GM19351 (cell line): ENCODE measurements at regions not wholly inside any gene's neighbourhood (a gene's known extent, or its start where the extent isn't known, plus 50 kb on each side); places are given as distances from the start of the nearest gene placed in this dataset.

Experiments
- ATAC-seq: cut with Tn5 transposase; IDR thresholded peaks from one replicate; pipeline ENCODE4 v1.9.1; 2021; ENCODE audit warnings: mild to moderate bottlenecking, moderate library complexity; ENCODE audit not compliant: unreplicated experiment

DNA sequence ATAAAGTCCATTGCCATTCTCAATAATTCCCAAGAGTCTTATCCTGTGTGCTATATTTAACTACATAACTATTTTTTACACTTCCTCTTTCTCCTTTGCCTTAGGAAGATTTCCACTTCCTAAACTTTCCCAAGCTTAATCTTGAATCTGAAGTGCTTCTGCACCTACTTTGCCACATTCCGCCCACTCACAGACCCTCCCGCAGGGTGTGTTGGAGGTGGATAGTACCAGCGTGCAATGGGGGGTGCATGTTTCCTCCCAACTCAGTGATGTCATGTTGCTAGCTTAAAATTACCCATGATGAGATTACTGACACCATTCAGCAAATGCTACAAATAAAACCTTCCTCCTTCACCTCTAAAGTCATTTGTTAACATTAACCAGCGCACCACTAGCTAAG, 460.2 kb downstream of the NR2F1-AS1 start:
- no peak for ATAC-seq

DNA sequence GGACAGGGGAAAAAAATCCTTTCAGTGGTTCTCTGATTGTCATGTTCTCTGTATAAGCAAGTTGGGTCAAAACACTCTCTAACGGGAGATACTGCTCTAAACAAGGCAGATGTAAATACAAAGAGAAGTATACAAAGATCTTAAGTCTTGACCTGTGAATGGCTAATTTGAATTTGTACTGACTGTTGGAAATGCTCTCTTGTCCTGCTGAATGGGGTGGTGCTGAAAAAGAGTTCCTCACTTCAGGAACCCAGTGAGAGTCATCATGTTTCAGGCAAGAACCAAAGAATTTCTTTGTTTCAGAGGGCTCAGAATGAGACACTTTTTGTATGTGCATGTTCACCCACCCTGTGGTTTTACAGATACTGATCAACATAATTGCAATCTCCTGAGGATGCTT, 461.0 kb downstream of the NR2F1-AS1 start:
- no peak for ATAC-seq

DNA sequence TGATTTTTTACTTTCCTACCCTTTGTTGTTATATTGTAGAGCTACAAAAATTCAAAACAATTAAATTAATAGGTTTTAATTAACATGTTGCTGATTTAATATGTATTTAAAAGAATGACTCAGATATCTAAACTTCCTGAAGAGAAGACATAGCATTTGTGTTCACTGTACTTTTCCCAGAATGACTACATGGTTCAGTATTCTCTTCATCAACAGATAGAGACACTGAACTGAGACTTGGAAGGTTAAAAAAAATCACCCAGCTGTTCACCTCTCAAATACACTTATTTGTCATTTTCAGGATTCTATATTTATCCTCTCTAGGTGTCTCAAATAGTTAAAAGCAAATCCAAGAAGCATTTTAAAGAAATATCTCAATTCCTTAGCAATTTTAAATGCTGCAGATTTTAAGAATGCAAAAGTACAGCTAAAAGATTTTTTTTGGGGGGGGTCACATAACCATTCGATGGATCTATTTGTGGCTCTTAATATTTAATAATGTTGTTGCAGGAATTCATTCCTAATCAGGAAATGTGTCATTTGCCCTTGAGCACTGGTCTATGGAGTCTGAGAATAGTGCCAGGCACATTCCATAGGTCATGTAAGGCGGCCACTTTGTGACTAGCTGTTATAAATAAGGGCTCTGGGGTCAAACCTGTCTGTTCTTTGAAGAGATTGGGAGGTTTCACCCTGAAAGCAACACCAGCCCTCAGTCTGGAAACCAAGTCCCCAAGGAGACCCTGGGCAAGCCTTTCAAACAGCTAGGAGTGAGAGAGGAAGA, 463.1 kb downstream of the NR2F1-AS1 start:
- ATAC-seq = no peak

DNA sequence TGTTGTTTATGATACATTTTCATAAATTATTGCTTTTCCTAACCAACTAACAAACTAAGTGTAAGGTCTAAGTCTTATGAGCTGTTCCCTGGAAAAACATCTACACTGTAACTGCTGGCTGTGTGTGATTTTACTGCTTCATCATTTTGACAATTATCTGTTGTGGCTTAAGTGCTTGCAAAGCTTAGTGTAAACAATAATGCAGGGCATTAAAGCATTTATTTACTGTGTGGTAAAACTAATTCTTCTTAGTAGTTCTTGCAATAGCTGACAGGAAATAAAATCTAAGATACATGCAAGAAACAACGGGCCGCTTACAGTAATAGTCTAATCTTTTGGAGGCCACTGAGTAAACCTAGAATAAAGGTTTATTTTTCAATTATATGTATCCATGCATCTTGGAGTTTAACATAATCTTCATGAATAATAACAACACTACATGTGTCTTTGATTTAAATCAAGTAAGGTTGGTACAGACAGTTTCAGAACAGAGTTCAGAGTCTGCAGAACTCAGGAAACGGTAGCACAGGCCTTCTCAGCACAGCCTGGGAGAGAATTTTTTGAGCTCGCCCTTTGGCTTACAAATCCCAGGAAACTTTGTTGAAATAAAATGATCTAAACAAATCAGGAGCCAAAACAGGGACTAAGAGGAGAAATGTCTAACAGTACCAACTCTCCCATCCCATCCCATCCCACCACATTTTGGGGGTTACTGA, 473.1 kb downstream of the NR2F1-AS1 start:
- ATAC-seq = no peak

DNA sequence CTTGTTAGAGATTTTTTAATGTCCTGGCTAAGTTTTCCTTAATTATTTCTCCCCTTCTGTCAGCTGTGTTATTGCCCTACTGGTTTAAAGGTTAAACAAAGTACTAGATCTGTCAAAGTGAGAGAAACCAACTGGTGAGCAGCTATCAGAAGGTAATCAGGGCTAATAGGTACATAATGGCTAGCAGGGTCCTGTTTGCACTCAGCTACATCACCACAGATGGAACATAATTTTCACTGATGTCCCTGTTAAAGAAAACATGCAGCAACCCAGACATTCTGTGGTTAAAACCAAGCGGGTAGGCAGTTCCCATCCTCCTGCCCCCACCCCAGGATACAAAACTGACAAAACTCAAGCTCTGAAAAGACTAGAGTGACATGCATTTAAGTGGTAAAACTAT, 473.9 kb downstream of the NR2F1-AS1 start:
- no peak for ATAC-seq

DNA sequence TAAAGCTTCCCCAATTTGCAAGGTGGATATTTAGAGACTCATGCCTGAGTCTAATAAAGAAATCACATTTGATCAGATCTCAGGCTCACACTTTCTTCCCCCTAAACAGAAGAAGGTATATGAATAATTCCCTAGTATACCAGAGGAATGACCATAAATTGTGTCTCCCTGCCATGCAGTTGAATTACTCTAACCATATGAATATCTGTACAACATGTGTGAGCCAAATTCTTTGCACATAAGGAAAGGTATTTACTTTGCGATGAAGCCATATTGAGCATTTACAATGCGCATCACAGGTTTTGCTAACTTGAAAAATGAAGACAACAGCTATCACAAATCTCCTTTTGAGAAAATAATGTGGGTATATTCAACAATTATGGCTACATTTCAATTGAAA, 479.4 kb downstream of the NR2F1-AS1 start:
- ATAC-seq = no peak

DNA sequence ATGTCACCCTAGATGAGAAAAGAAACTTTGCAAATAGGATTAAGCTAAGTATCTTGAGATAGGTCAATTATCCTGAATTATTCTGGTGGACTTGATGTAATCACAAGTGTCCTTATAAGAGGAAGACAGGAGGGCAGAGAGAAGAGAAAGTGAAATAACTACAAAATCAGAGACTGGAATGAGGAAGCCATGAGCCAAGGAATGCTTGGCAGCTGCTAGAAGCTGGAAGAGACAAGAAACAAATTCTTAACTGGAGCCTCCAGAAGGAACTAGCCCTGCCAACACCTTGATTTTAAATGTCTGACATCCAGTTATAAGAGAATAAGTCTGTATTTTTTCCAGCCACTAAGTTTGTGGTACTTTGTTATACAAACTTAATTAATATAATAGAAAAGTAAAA, 480.0 kb downstream of the NR2F1-AS1 start:
- no peak for ATAC-seq

DNA sequence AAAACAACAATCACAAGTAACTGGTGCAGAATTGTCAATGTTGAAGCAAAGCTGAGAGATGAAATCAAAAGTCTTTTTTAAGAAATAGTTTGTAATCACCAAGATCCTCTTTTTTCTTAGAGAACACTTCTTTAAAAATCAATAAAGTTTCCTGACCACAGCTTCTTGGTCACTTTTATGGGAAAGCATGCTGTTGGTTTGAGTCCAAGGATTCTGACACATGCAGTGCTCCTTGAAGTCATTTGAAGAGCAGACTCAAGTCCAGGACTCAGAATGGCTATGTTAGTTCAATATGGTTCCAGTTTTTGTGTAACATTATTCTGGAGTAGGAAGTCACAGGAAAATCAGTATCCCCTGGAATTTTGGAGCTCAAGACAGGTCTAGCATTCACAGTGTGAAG, 480.6 kb downstream of the NR2F1-AS1 start:
- ATAC-seq = no peak

DNA sequence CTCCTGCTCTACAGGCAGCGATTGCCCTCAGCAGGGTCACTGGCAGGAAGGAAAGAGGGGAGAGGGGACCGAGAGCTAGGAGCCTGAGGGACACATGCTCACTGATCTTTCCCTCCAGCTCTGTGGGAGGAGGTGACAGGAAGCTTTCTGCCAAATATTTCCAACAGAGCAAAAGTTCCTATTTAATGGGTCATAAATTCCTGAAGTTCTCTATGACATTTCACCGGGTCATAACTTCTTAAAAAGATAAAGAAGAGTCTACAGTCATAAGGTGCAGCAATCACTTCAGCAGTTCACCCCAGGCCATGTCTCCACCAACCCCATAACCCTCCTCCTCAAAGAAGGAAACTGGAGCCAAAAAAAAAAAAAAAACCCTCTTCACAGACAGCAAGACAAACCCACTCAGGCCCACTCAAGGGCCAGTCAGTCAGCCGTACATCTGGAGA, 481.1 kb downstream of the NR2F1-AS1 start:
- no peak for ATAC-seq

DNA sequence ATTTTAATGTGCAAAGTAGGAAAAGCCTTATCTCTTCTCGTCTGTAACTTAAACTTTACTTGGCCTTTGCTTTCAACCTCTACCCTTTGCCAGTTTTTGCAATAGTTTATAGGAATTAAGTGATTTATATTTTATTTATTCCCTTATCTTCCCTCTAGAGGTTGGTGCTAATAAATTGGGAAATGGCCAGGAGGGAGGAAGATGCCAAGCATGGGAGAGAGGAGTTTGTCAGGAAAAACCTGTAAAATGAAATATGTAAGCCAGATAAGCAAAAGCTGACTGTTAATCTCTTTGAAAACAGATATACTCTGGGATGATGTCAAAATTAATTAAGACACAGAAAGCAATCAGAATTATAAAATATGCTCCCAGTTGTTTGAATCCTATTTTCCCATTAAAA, 484.5 kb downstream of the NR2F1-AS1 start:
- ATAC-seq = no peak

DNA sequence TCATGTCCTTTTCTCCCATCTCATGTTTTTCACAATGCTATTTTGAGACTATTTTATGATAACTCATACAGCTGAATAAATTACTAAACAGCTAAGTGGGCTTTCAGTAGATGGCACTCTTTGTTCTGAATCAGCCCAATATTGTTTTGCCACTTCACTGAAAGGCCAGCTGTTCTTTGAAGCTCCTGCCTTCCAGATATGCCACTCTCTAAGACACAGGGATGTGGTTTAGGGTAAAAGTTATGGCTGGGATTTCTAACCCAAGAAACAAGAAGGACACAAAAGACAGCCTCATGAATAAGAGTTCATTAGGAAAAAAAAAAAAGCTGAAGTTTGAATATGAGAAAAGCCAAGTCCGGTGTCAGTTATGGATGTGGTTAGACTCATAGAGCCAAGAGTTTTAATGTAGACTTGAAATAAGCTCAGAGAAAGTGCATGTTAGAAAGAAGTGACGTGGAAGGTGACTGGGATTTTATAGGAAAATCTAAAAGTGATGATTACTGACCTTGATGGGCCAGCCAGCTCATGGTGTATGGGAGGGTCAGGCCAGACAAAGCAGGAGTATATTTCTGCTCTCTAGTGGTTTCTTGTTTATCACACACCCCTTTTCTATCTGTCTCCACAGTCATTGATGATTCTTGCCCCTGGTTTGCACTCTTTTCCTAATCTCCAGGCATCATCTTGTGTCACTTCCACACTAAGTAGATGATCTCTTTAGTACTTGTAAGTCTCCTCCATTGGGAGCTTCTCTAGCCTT, 488.5 kb downstream of the NR2F1-AS1 start:
- ATAC-seq = no peak

DNA sequence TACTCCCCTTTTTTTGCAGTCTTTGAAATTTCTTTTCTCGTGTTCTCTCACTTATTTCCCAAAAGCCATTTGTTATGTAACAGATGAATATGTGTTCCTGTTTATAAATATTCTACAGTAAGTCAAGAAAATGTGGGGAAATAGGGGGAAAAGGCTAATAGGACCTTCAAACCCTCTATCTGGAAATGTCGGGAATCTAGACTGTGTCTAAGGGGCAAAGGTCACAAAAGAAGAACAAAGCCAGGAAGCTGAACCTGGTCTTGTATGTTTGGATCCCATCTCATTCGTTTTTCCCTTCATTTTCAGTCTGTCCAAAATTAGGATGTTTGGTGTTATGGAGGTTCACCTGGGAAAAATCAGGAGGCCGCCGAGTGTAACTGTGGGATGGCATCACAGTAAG, 490.3 kb downstream of the NR2F1-AS1 start:
- no peak for ATAC-seq

DNA sequence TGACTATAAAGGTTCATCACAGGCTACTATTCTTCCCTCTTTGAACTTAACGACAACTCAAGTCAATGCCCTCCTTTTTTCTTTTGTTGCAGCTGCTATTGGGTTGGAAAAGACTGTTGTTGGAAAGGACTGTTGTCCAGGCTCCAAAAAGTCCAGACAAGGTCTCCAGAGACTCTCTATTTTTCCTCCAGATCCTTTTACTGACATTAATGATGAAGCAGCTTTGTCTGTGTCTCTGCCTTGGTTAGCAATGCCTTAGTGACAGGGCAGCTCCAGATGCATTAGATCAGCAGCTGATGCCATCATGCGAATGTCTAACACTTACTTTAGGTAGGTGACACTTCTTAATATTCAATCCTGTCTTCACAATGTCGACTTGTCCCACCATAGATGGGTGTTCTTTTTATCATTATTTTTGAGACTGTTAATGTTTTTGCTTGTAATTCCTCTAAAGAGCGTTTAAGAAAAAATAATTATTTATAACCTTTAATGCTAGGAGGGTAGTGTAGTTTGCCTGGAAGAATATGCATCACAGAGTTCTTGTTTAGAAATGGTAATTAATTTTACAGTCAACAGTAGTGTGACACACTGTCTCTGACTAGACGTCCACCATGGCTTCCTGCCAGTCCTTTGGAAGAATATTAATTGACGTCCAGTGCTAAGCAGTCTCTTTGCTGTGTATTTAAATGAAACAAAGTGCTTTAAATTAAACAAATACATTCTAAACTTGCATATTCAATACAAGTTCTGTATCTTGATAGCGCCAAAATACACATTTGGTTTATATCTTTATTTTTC, 492.2 kb downstream of the NR2F1-AS1 start:
- no peak for ATAC-seq

DNA sequence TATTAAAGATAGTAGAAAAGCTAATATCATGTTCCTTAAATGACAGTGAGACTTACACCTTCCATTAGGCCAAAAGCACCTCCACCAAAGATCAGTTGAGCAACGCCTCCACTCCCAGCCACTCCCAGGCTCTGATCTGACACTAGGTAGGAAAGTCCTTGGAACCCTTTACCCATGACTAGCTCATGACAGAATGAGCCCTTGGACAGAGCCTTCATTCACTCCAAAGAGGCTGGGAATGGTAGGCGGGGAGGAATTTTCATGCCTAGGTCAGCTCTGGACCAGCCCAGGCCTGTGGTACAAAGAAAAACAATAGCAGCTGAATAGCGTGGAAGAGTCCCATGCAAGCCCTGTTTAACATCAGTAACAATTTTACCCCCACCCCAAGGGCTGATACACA, 493.7 kb downstream of the NR2F1-AS1 start:
- ATAC-seq = no peak

DNA sequence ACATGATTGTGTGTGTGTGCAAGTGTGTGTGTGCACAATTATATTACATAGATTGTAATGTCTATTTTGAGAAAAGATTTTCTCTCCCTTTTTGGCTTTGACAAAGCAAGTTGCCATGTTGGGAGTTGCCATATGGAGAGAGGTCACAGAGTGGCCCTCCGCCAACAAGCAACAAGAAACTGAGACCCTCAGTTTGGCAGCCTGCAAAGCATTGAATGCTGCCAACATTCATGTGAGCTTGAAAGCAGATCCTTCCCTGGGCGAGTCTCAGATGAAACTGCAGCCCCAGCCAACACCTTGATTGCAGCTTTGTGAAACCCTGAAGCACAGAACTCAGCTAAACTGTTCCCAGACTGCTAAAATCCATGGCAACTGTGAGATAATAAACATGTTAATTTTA, 498.0 kb downstream of the NR2F1-AS1 start:
- no peak for ATAC-seq

DNA sequence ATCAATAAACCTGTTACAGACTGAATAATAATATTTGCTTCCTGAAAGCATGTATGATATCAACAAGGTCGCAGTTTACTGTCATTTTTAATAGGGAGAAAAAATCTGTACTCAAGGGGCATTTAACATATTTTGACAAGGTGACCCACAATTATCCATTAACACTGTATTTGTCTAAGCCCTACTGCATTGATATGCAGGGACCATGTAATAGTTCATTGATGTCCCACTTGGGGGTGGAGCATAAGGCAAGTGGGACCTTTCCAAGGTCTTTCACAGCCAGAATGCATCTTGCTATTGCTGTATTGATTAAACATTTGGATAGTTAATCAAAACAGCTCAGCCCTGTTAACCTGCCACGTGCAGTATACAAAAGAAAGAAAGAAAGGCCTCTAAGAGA, 502.0 kb downstream of the NR2F1-AS1 start:
- ATAC-seq = no peak

DNA sequence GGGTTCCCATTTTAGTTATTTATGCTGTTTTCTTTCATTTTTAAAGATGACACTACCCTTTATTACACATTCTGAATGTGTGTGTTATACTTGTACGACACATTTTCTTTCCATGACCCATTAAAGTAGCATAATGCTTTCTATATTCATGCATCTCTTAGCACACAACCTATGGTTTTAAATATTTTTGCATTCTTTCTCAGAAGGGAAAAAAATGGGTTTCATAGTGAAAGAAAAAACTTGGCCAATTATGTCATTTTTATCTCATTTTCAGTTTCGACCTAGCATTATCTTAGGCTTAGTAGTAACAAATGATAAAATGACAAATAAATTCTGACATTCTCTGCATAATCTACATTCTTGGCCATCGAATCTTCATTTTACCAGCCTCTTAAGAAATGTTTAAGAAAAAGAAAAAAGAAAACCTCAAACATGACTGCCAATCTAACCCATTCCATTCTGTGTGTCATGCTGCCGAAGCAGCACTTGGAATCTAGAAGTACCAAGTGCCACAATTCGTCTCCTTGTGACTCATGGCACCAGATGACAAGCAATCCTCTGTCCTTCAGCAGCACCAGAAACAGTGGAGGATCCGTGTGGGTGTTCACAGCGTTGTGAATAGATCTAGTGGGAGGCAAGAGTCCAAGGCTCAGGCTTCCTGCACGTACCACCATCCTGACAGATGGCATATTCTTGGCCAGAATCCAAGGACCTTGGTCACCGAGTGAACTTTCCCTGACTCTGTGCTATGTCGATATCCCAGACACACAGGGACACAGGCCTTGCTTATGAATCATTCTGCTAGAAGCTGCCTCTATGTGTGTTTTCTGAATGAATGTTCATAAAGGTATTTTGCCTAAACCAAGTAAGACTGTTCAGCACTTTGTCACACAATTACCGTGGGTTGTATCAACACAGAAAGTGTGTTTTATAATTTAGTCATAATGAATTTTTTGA, 502.7 kb downstream of the NR2F1-AS1 start:
- ATAC-seq = peak; percentile 82

DNA sequence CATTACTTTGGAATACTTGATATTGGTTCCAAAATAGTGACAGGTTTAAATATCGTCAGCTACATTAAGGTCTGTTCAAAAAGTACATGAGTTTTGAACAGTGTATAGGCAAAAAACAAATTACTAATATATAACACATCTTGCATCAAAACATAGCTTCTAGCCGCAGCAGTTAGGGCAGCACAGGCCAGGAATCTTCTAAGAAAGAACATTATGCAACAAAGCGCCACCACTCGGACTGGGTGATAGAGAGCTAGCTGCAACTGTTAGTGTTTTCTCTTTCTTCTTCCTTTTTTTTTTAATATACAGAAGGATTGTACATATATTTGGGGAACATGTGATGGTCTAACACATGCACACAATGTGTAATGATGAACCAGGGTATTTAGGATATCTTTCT, 504.5 kb downstream of the NR2F1-AS1 start:
- ATAC-seq = no peak

DNA sequence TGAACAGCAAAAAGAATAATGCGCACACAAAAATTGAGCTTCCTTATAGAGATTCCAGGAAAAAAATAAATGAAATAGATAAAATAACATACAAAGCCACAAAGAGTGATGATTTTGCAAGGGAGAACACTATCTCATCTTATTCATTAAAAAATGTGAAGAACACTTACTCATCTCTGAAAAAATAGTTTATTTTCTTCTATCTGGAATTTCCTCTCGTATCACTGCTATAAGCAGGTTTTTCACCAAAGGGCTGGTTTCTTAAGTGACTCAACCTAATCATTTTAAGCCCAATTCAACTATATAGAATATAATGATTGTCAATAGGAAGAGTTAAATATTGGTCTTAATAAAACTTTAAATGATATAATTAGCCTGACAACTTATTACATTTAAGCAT, 504.9 kb downstream of the NR2F1-AS1 start:
- no peak for ATAC-seq

DNA sequence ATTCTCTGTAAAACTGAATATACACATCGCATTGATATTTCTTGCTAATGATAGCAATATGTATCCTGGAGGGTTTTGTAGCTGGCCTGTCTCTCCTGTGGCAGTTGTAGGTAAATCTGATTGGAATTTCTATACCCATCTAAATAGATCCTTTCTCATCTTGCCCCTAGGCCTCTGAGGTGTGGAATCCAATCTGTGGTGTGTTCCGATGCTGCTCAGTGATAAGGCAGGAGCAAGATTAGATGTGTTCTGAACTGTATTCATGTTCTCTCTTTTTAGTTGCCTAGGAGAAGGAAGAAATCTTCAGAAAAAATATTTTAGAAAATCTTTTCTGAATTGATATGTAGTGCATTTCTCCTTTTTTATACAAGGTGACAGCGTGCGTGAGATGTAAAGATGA, 507.5 kb downstream of the NR2F1-AS1 start:
- no peak for ATAC-seq
